Peyer's patch (tissue), 4 donors: ENCODE measurements at regions not wholly inside any gene's neighbourhood (a gene's known extent, or its start where the extent isn't known, plus 50 kb on each side); places are given as distances from the start of the nearest gene placed in this dataset.

Experiments
- CTCF ChIP-seq, 6 experiments: fragments of 450-650 bp in 4 of 6; fragments of 200-600 bp in 2 of 6; sonication (generic) in 1 of 6; IDR thresholded peaks; one replicate each; pipeline ENCODE4 v1.5.1; 2017 to 2019; ENCODE audit warnings: antibody characterized with exemption in 6 of 6, mild to moderate bottlenecking in 3 of 6, moderate library complexity in 1 of 6
- POLR2A ChIP-seq, 2 donors: fragments of 450-650 bp; IDR thresholded peaks; one replicate each; pipeline ENCODE4 v1.5.1; 2017; ENCODE audit warnings: antibody characterized with exemption in 2 of 2, mild to moderate bottlenecking in 2 of 2, moderate library complexity in 2 of 2

GRCh38 chr17:63366241-63366566 is 79.9 kb downstream of the CYB561 start:
- TF ChIP-seq CTCF (IDR thresholded peaks at IDR 0.05) (no peak), POLR2A (IDR thresholded peaks at IDR 0.05) (no peak)
